Ectodermal cell (in vitro differentiated cells): ENCODE measurements at regions not wholly inside any gene's neighbourhood (a gene's known extent, or its start where the extent isn't known, plus 50 kb on each side); places are given as distances from the start of the nearest gene placed in this dataset.

Experiments used
- H3K27ac ChIP-seq: 2 replicates; pipeline ENCODE4 v1.7.0; 2013; ENCODE audit warnings: mild to moderate bottlenecking, low read depth, low read length; ENCODE audit not compliant: insufficient read depth, poor library complexity, severe bottlenecking
- H3K27me3 ChIP-seq: 2 replicates; pipeline ENCODE4 v1.7.0; 2013; ENCODE audit warnings: mild to moderate bottlenecking, low read length; ENCODE audit not compliant: insufficient read depth, control insufficient read depth, poor library complexity, severe bottlenecking
- H3K36me3 ChIP-seq: one replicate; pipeline ENCODE4 v1.7.0; 2013; ENCODE audit warnings: low read length; ENCODE audit not compliant: control insufficient read depth, insufficient read depth
- H3K4me1 ChIP-seq: one replicate; pipeline ENCODE4 v1.7.0; 2013; ENCODE audit warnings: low read length; ENCODE audit not compliant: control insufficient read depth, insufficient read depth
- H3K4me3 ChIP-seq: 2 replicates; pipeline ENCODE4 v1.7.0; 2013; ENCODE audit warnings: low read depth, low read length, control low read depth; ENCODE audit not compliant: insufficient read depth
- H3K9me3 ChIP-seq: 2 replicates; pipeline ENCODE4 v1.7.0; 2013; ENCODE audit warnings: mild to moderate bottlenecking, low read length, moderate library complexity; ENCODE audit not compliant: control insufficient read depth
- WGBS, 2 experiments: methylation state at CpG; one replicate each; pipeline ENCODE4 v1.1.7; 2013; ENCODE audit warnings: missing lambda C conversion rate in 2 of 2; 5-methylcytosine and 5-hydroxymethylcytosine counted together

GRCh38 chr2:611519-611918 is 65.7 kb downstream of the TMEM18 start:
- WGBS, 2 experiments = 80 to 83% methylated on average over 4 of the region's 5 CpGs
- H3K36me3 ChIP-seq = no peaks in the 10 kb centered on the region
- no peak overlapping the region for H3K4me3 ChIP-seq
- H3K27ac ChIP-seq = no peak overlapping the region
- no peaks in the 10 kb centered on the region for H3K9me3 ChIP-seq
- H3K4me1 ChIP-seq = no peaks in the 10 kb centered on the region
- H3K27me3 ChIP-seq = no peaks in the 10 kb centered on the region

DNA sequence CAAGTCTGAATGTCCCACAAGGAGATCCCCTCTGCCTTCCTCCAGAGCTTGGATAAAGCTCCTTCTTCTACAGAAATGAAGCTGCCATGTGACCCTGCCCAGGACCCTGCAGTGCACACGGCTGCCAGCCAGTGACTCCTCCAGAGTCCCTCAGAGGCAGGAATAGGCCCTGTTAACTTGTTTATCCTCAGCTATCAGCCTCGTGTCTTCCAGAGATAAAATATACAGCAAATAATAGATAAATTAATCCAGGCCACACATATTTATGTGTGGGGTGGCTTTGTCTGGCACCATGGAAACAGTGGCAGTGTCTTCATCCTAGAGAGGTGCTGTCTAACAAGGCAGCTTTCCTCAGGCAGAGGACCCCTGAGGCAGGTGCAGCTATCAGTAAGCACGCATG is 66.7 kb downstream of the TMEM18 start:
- Histone ChIP-seq H3K36me3 (no peaks in the 10 kb centered on the region), H3K9me3 (no peaks in the 10 kb centered on the region), H3K27ac (no peak overlapping the region), H3K27me3 (no peaks in the 10 kb centered on the region), H3K4me1 (no peaks in the 10 kb centered on the region), H3K4me3 (no peak overlapping the region)
- 85 to 90% methylated on average over 3 of the region's 3 CpGs for WGBS, 2 experiments

- Histone ChIP-seq H3K4me1 (no peaks in the 10 kb centered on the region), H3K27me3 (no peaks in the 10 kb centered on the region), H3K36me3 (no peaks in the 10 kb centered on the region), H3K27ac (no peak overlapping the region), H3K4me3 (no peak overlapping the region), H3K9me3 (no peaks in the 10 kb centered on the region)
- 87 to 89% methylated on average over 8 of the region's 8 CpGs for WGBS, 2 experiments
These were observed 67.3 kb downstream of the TMEM18 start for GRCh38 chr2:609881-610280.

DNA sequence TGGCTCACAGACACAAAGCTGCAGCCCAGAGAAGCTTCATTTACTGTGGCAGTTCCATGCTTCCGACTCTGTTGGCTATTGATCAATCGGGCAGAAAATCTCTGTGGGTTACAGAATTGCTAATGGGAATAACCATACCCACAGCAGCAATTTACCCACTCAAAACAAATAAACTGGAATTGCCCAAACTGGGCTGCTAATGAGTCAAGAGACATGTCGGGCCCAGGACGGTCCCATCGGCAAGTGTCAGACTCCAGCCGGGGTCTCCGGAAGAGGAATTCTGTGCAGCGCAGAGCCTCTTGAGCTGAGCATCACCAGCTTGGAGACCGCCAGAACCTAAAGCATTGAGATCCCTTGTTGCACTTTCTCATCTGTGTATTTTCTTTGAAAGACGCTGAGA is 67.8 kb downstream of the TMEM18 start:
- H3K4me1 ChIP-seq = no peaks in the 10 kb centered on the region
- H3K9me3 ChIP-seq = no peaks in the 10 kb centered on the region
- no peak overlapping the region for H3K4me3 ChIP-seq
- H3K27ac ChIP-seq = no peak overlapping the region
- H3K27me3 ChIP-seq = no peaks in the 10 kb centered on the region
- no peaks in the 10 kb centered on the region for H3K36me3 ChIP-seq
- 95 to 96% methylated on average over 10 of the region's 10 CpGs for WGBS, 2 experiments

GRCh38 chr2:608711-609110 is 68.5 kb downstream of the TMEM18 start:
- H3K27ac ChIP-seq = no peak overlapping the region
- no peaks in the 10 kb centered on the region for H3K4me1 ChIP-seq
- H3K36me3 ChIP-seq = no peaks in the 10 kb centered on the region
- H3K27me3 ChIP-seq = no peaks in the 10 kb centered on the region
- H3K4me3 ChIP-seq = no peak overlapping the region
- 89 to 95% methylated on average over 7 of the region's 7 CpGs for WGBS, 2 experiments
- H3K9me3 ChIP-seq = no peaks in the 10 kb centered on the region

GRCh38 chr2:608297-608696 is 68.9 kb downstream of the TMEM18 start:
- Histone ChIP-seq H3K36me3 (no peaks in the 10 kb centered on the region), H3K4me3 (no peak overlapping the region), H3K9me3 (no peaks in the 10 kb centered on the region), H3K27ac (no peak overlapping the region), H3K27me3 (no peaks in the 10 kb centered on the region), H3K4me1 (no peaks in the 10 kb centered on the region)
- 90% methylated on average over 6 of the region's 6 CpGs for WGBS, 2 experiments

GRCh38 chr2:607709-608108 is 69.5 kb downstream of the TMEM18 start:
- H3K4me3 ChIP-seq = no peak overlapping the region
- 83 to 93% methylated on average over 4 of the region's 4 CpGs for WGBS, 2 experiments
- H3K9me3 ChIP-seq = no peaks in the 10 kb centered on the region
- H3K27me3 ChIP-seq = no peaks in the 10 kb centered on the region
- H3K4me1 ChIP-seq = no peaks in the 10 kb centered on the region
- no peak overlapping the region for H3K27ac ChIP-seq
- no peaks in the 10 kb centered on the region for H3K36me3 ChIP-seq

DNA sequence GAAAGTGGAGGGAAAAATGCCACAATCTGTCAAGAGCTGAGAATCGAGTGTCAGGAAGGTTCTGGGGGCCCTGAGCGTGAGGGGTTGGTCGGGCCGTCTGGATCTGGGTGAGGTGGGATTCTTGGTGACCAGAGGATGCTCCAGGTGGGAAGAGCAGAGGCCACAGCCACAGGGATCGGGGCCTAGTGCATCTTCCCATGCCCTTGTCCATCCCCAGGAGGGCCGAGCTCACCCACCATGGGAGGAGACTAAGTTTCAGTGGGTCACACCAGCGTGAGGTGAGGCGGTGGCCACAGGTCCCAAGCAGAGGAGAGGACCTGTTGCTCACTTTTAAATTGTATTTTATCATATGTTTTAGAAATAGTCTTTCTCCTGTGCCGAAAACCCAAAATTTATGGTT is 70.0 kb downstream of the TMEM18 start:
- Histone ChIP-seq H3K4me1 (no peaks in the 10 kb centered on the region), H3K9me3 (no peaks in the 10 kb centered on the region), H3K27me3 (no peaks in the 10 kb centered on the region), H3K27ac (no peak overlapping the region), H3K36me3 (no peaks in the 10 kb centered on the region), H3K4me3 (no peak overlapping the region)
- 91 to 93% methylated on average over 9 of the region's 9 CpGs for WGBS, 2 experiments

GRCh38 chr2:605674-606608 is 71.3 kb downstream of the TMEM18 start:
- no peak overlapping the region for H3K4me3 ChIP-seq

GRCh38 chr2:604854-605524 is 72.2 kb downstream of the TMEM18 start:
- no peak overlapping the region for H3K27ac ChIP-seq
- WGBS, 2 experiments = 74 to 82% methylated on average over 2 of the region's 2 CpGs
- no peaks in the 10 kb centered on the region for H3K36me3 ChIP-seq
- no peak overlapping the region for H3K4me3 ChIP-seq
- H3K9me3 ChIP-seq = no peaks in the 10 kb centered on the region
- H3K4me1 ChIP-seq = no peaks in the 10 kb centered on the region
- H3K27me3 ChIP-seq = no peaks in the 10 kb centered on the region

More at GRCh38 chr2:605674-606608, 71.3 kb downstream of the TMEM18 start:
- Histone ChIP-seq H3K36me3 (no peaks in the 10 kb centered on the region), H3K27ac (no peak overlapping the region), H3K27me3 (no peaks in the 10 kb centered on the region), H3K9me3 (no peaks in the 10 kb centered on the region), H3K4me1 (no peaks in the 10 kb centered on the region)
- WGBS, 2 experiments = 91 to 93% methylated on average over 23 to 24 of the region's 24 CpGs
